ENCODE measurements at regions not wholly inside any gene's neighbourhood (a gene's known extent, or its start where the extent isn't known, plus 50 kb on each side); places are given as distances from the start of the nearest gene placed in this dataset.
"Not testable (repeated sequence)": the region's sequence is repeated elsewhere in the genome, so short reads cannot be mapped to it uniquely, and the experiment has no call there.

DNA sequence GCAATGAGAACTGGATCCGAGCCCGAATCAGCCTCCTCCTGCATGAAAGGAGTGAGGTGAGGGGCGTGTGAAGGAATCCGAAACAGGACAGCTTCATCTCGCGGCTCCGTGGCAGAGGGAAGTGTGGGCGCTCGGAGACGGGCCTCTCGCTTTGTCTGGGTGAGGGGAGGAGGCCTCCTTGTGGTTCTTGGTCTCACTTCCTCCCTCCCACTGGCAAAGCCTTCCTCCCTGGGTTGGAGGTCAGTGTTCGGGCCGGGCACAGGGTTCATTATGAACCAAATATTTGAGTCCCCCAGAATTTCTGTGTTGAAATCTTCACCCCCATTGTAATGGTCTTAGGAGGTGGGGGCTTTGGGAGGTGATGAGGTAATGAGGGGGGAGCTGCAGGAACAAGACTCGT is 219.4 kb upstream of the SGCG start:
- H3K27me3 ChIP-seq (replicated peaks in 2 of 5; ENCODE audit: control insufficient read depth in 4 of 5, insufficient read depth in 5 of 5, low read length in 4 of 5); H3K4me3 ChIP-seq (ENCODE audit: control insufficient read depth in 1 of 7, extremely low read depth in 1 of 7, insufficient read depth in 4 of 7, low read depth in 2 of 7, low read length in 6 of 7); H3K27ac ChIP-seq (ENCODE audit: insufficient read depth in 1 of 2, low read depth in 1 of 2, low read length in 2 of 2, poor library complexity in 1 of 2, severe bottlenecking in 2 of 2); H3K9me3 ChIP-seq (ENCODE audit: control extremely low read depth in 1 of 5, control insufficient read depth in 4 of 5, insufficient read depth in 2 of 5, low read depth in 1 of 5, low read length in 4 of 5); CTCF ChIA-PET; POLR2A ChIA-PET; H3K4me1 ChIP-seq (ENCODE audit: control extremely low read depth in 1 of 4, control insufficient read depth in 4 of 4, insufficient read depth in 4 of 4, low read length in 3 of 4); DNase-seq; H3K36me3 ChIP-seq (ENCODE audit: control insufficient read depth in 4 of 4, insufficient read depth in 4 of 4, low read length in 3 of 4): not testable (repeated sequence)
- WGBS (ENCODE audit: insufficient coverage), result 58% methylated on average over 1 of the region's 14 CpGs

DNA sequence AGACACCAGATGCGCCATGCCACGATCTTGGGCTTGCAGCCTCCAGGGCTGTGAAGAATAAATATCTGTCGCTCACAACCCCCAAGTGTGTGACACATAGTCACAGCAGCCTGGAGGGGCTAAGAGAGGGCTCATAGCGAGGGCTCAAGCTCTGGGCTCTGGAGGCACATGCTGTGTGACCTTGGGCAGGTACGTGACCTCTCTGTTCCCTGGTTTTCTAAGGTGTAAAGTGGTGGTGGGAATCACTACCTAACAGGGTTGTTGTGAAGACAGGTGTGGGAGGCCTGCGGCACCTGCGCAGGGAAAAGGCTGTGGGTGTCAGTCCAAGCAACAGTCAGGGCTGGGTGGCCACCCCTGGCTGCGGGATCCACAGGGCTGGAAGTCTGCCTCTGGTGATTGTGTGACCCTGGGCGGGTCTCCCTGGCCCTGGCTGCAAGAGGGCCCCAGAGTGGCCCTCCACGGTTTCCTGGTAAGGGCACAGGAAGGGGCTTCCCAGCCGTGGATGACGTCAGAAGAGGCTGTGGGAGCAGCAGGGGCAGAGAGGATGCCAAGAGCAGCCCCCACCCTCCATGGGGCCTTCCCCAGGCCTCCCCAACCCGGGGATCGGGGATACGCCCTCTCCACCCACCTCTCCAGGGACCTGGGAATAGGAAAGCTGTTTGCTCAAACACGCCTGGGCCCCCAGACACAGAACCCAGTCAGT is 218.8 kb upstream of the SGCG start:
- 67% methylated on average over 14 of the region's 16 CpGs for WGBS (ENCODE audit: insufficient coverage)
- Histone ChIP-seq H3K36me3 (ENCODE audit: control insufficient read depth in 4 of 4, insufficient read depth in 4 of 4, low read length in 3 of 4) (no peaks in the 10 kb centered on the region), H3K4me1 (ENCODE audit: control extremely low read depth in 1 of 4, control insufficient read depth in 4 of 4, insufficient read depth in 4 of 4, low read length in 3 of 4) (peaks cover 0 to 2% (median 0%) of the 10 kb centered on the region in 4 experiments), H3K4me3 (ENCODE audit: control insufficient read depth in 1 of 7, extremely low read depth in 1 of 7, insufficient read depth in 4 of 7, low read depth in 2 of 7, low read length in 6 of 7) (no peak overlapping the region), H3K27ac (ENCODE audit: insufficient read depth in 1 of 2, low read depth in 1 of 2, low read length in 2 of 2, poor library complexity in 1 of 2, severe bottlenecking in 2 of 2) (no peak overlapping the region), H3K9me3 (ENCODE audit: control extremely low read depth in 1 of 5, control insufficient read depth in 4 of 5, insufficient read depth in 2 of 5, low read depth in 1 of 5, low read length in 4 of 5) (no peaks in the 10 kb centered on the region), H3K27me3 (replicated peaks in 2 of 5; ENCODE audit: control insufficient read depth in 4 of 5, insufficient read depth in 5 of 5, low read length in 4 of 5) (no peaks in the 10 kb centered on the region)
- no peak for DNase-seq
- POLR2A ChIA-PET, result no interaction called here
- CTCF ChIA-PET, result no interaction called here

DNA sequence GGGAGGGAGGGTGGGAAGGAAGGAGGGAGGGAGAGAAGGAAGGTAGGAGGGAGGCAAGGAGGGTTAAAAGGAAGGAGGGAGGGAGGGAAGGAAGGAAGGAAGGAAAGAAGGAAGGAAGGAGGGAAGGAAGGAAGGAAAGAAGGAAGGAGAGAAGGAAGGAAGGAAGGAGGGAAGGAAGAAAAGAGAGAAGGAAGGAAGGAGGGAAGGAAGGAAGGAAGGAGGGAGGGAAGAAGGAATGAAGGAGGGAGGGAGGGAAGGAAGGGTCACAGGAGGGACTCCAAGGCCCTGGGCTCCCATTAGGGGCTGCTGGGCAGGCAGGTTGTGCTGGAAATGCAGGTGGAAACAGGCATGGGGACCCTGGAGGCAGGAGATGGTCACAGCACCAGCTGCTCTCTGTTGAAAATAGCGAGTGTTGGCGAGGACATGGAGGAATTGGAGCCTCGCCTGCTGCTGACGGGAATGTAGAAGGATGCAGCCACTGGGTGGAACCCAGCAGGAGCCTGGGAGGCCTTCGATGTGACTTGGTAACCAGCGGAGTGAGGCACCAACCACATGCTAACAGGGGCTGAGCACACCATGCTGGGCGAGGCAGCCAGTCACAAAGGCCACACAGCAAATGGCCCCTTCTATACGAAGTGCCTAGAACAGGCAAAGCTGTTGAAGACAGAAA is 217.3 kb upstream of the SGCG start:
- H3K4me1 ChIP-seq (ENCODE audit: control extremely low read depth in 1 of 4, control insufficient read depth in 4 of 4, insufficient read depth in 4 of 4, low read length in 3 of 4); CTCF ChIA-PET; H3K36me3 ChIP-seq (ENCODE audit: control insufficient read depth in 4 of 4, insufficient read depth in 4 of 4, low read length in 3 of 4); H3K9me3 ChIP-seq (ENCODE audit: control extremely low read depth in 1 of 5, control insufficient read depth in 4 of 5, insufficient read depth in 2 of 5, low read depth in 1 of 5, low read length in 4 of 5); DNase-seq; POLR2A ChIA-PET; H3K4me3 ChIP-seq (ENCODE audit: control insufficient read depth in 1 of 7, extremely low read depth in 1 of 7, insufficient read depth in 4 of 7, low read depth in 2 of 7, low read length in 6 of 7); H3K27me3 ChIP-seq (replicated peaks in 2 of 5; ENCODE audit: control insufficient read depth in 4 of 5, insufficient read depth in 5 of 5, low read length in 4 of 5); H3K27ac ChIP-seq (ENCODE audit: insufficient read depth in 1 of 2, low read depth in 1 of 2, low read length in 2 of 2, poor library complexity in 1 of 2, severe bottlenecking in 2 of 2): not testable (repeated sequence)
- WGBS (ENCODE audit: insufficient coverage), result 82% methylated on average over 5 of the region's 8 CpGs

DNA sequence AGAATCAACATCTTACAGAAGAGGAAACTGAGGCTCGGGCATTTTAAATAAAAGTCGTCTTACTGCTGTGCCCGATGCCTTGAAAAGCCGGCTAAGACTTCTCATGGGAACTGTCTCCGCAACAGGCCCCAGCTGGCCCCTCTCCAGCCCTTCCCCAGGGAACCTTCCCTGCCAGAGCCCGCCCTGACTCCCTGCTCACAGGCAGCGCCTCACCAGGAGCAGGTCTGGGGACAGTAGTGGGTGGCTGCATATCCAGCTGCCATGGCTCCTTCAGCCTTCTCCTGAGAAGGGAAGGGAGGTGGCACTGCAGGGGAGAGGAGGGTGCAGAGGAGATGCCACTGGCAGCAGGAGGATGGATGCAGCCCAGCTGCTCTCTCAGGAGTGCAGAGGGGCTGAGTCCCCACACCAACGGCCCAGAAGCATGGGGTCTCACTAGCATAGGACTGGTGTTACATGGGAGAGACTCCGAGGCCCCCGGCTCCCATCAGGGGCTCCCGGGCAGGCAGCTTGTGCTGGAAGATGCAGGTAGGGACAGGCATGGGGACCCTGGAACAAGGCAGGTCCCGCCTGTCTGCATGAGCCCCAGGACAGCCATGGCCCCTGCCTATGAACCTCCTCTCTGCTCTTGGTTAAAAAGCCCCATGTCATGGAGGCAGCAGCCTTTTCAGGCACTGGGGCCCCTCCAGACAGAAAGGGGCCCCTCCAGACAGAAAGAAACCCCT is 216.4 kb upstream of the SGCG start:
- CTCF ChIA-PET, result no interaction called here
- H3K4me1 ChIP-seq (ENCODE audit: control extremely low read depth in 1 of 4, control insufficient read depth in 4 of 4, insufficient read depth in 4 of 4, low read length in 3 of 4), result peaks cover 0 to 2% (median 0%) of the 10 kb centered on the region in 4 experiments
- H3K9me3 ChIP-seq (ENCODE audit: control extremely low read depth in 1 of 5, control insufficient read depth in 4 of 5, insufficient read depth in 2 of 5, low read depth in 1 of 5, low read length in 4 of 5), result no peaks in the 10 kb centered on the region
- 77% methylated on average over 8 of the region's 12 CpGs for WGBS (ENCODE audit: insufficient coverage)
- H3K27ac ChIP-seq (ENCODE audit: insufficient read depth in 1 of 2, low read depth in 1 of 2, low read length in 2 of 2, poor library complexity in 1 of 2, severe bottlenecking in 2 of 2), result no peak overlapping the region
- no peak for DNase-seq
- no peak overlapping the region for H3K4me3 ChIP-seq (ENCODE audit: control insufficient read depth in 1 of 7, extremely low read depth in 1 of 7, insufficient read depth in 4 of 7, low read depth in 2 of 7, low read length in 6 of 7)
- no peaks in the 10 kb centered on the region for H3K27me3 ChIP-seq (replicated peaks in 2 of 5; ENCODE audit: control insufficient read depth in 4 of 5, insufficient read depth in 5 of 5, low read length in 4 of 5)
- POLR2A ChIA-PET, result no interaction called here
- H3K36me3 ChIP-seq (ENCODE audit: control insufficient read depth in 4 of 4, insufficient read depth in 4 of 4, low read length in 3 of 4), result no peaks in the 10 kb centered on the region

DNA sequence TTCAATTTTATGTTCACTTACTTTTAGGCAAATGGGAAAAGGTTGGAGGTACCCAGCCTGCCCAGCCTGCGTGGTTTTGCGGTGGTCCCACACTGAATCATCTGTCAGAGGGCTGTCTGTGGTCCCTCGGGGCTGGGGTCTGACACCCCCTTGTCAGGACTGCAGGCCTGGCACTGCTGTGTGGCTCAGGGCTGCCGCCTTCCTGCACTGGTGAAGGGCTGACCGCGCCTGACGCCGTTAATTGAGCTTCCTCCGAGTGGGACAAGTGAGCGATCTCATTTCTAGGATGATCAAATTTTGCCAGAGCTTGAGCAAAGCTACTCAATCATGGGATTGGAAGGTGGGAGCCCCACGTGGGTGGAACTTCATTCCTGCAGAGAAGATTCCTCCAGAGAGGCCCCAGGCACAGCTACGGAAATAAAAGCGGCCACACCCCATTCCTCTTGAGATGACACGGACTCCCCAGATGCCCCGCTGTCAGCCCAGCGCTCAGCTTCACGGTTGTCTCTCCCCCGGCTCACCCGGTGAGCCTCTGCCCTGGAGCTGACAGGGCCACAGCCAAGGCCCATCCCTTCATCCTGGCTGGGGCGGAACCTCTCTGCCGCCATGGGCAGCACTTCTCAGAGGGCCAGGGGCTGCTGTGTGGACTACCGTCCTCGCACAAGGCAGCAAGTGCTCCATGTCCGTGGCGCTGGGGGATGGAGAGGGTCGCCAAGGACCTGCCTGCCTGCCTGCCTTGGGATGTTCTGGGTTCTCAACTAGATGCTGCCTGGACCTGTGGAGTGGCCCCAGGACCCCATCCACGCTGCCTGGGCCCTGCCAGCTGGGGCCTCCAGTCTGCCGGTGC is 215.5 kb upstream of the SGCG start:
- H3K4me1 ChIP-seq (ENCODE audit: control extremely low read depth in 1 of 4, control insufficient read depth in 4 of 4, insufficient read depth in 4 of 4, low read length in 3 of 4); CTCF ChIA-PET; DNase-seq; H3K4me3 ChIP-seq (ENCODE audit: control insufficient read depth in 1 of 7, extremely low read depth in 1 of 7, insufficient read depth in 4 of 7, low read depth in 2 of 7, low read length in 6 of 7); H3K36me3 ChIP-seq (ENCODE audit: control insufficient read depth in 4 of 4, insufficient read depth in 4 of 4, low read length in 3 of 4); H3K27ac ChIP-seq (ENCODE audit: insufficient read depth in 1 of 2, low read depth in 1 of 2, low read length in 2 of 2, poor library complexity in 1 of 2, severe bottlenecking in 2 of 2); H3K27me3 ChIP-seq (replicated peaks in 2 of 5; ENCODE audit: control insufficient read depth in 4 of 5, insufficient read depth in 5 of 5, low read length in 4 of 5); H3K9me3 ChIP-seq (ENCODE audit: control extremely low read depth in 1 of 5, control insufficient read depth in 4 of 5, insufficient read depth in 2 of 5, low read depth in 1 of 5, low read length in 4 of 5); POLR2A ChIA-PET: not testable (repeated sequence)
- 86% methylated on average over 20 of the region's 28 CpGs for WGBS (ENCODE audit: insufficient coverage)

DNA sequence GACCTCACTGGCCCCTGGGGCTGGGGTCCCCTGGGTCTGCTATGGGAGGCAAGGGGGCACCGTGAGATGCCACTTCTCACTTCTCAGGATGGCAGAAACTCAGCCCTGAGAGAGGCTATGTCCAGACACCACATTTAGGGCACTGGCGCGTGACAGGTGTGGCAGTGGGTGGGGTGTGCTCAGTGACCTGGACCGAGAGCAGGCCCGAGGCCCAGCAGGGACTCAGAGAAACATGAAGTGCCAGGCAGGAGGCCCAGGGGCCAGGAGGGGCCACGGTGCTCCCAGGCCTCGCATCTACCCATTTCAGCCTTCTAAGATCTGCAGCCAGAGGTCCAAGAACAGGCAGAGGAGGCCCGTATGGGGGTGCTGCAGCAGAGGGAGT is 214.9 kb upstream of the SGCG start:
- POLR2A ChIA-PET; H3K4me3 ChIP-seq (ENCODE audit: control insufficient read depth in 1 of 7, extremely low read depth in 1 of 7, insufficient read depth in 4 of 7, low read depth in 2 of 7, low read length in 6 of 7); H3K4me1 ChIP-seq (ENCODE audit: control extremely low read depth in 1 of 4, control insufficient read depth in 4 of 4, insufficient read depth in 4 of 4, low read length in 3 of 4); H3K27ac ChIP-seq (ENCODE audit: insufficient read depth in 1 of 2, low read depth in 1 of 2, low read length in 2 of 2, poor library complexity in 1 of 2, severe bottlenecking in 2 of 2); H3K27me3 ChIP-seq (replicated peaks in 2 of 5; ENCODE audit: control insufficient read depth in 4 of 5, insufficient read depth in 5 of 5, low read length in 4 of 5); H3K36me3 ChIP-seq (ENCODE audit: control insufficient read depth in 4 of 4, insufficient read depth in 4 of 4, low read length in 3 of 4); H3K9me3 ChIP-seq (ENCODE audit: control extremely low read depth in 1 of 5, control insufficient read depth in 4 of 5, insufficient read depth in 2 of 5, low read depth in 1 of 5, low read length in 4 of 5); CTCF ChIA-PET; DNase-seq: not testable (repeated sequence)
- 97% methylated on average over 3 of the region's 8 CpGs for WGBS (ENCODE audit: insufficient coverage)

DNA sequence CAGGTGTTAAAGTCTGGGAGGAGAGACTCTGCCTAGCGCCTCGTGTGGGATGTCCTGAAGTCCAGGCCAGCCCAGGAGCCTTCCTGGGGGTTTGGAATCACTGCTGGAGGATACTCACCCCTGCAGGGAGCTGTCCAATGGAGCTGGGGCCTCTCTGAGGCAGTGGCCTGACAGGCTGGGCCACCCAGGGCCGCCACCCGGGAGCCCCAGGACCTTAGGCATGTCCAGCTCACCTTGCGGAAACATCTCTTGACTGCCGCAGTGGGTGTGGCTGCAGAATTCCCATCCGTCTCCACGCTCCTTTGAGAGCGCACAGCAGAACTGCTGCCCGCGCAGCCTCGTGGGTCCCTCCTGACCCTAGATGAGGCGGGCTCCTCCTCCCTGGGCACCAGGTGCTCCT is 214.0 kb upstream of the SGCG start:
- H3K4me1 ChIP-seq (ENCODE audit: control extremely low read depth in 1 of 4, control insufficient read depth in 4 of 4, insufficient read depth in 4 of 4, low read length in 3 of 4); H3K27ac ChIP-seq (ENCODE audit: insufficient read depth in 1 of 2, low read depth in 1 of 2, low read length in 2 of 2, poor library complexity in 1 of 2, severe bottlenecking in 2 of 2); POLR2A ChIA-PET; H3K36me3 ChIP-seq (ENCODE audit: control insufficient read depth in 4 of 4, insufficient read depth in 4 of 4, low read length in 3 of 4); H3K4me3 ChIP-seq (ENCODE audit: control insufficient read depth in 1 of 7, extremely low read depth in 1 of 7, insufficient read depth in 4 of 7, low read depth in 2 of 7, low read length in 6 of 7); H3K27me3 ChIP-seq (replicated peaks in 2 of 5; ENCODE audit: control insufficient read depth in 4 of 5, insufficient read depth in 5 of 5, low read length in 4 of 5); DNase-seq; H3K9me3 ChIP-seq (ENCODE audit: control extremely low read depth in 1 of 5, control insufficient read depth in 4 of 5, insufficient read depth in 2 of 5, low read depth in 1 of 5, low read length in 4 of 5); CTCF ChIA-PET: not testable (repeated sequence)
- 88% methylated on average over 5 of the region's 13 CpGs for WGBS (ENCODE audit: insufficient coverage)

Measured in common myeloid progenitor, CD34-positive (primary cell).